Osteoblast (primary cell): ENCODE measurements at regions not wholly inside any gene's neighbourhood (a gene's known extent, or its start where the extent isn't known, plus 50 kb on each side); places are given as distances from the start of the nearest gene placed in this dataset. TPM values are rescaled to one million over a fixed set of nuclear protein-coding genes. Genes with fewer than 3 reads are reported as not detected.

Experiments used
- small RNA-seq: library from RNA; depleted of rRNA; stranded (forward); fragments of <200 nt; gene quantifications from one replicate; pipeline ENCODE3, GENCODE V24; 2012

Small RNA genes lying in the stretch of these regions (small RNA-seq; reads per million reads assigned to genes)
- gene RNA5SP214 (0.37 reads per million), gene RPS29P13 (not detected)
